ENCODE measurements at regions not wholly inside any gene's neighbourhood (a gene's known extent, or its start where the extent isn't known, plus 50 kb on each side); places are given as distances from the start of the nearest gene placed in this dataset.

GRCh38 chr15:96029172-96029571, 301.3 kb upstream of the NR2F2 start:
- intact Hi-C loops (cut with DNase I): no loop called here
- H3K36me3 ChIP-seq (replicated peaks in 1 of 2): no peaks in the 10 kb centered on the region
- H3K4me3 ChIP-seq: no peak overlapping the region
- no peak overlapping the region for H3K27ac ChIP-seq
- H3K9me3 ChIP-seq (replicated peaks in 1 of 3): no peaks in the 10 kb centered on the region
- H3K4me1 ChIP-seq (replicated peaks in 1 of 2): no peaks in the 10 kb centered on the region
- H3K27me3 ChIP-seq: no peaks in the 10 kb centered on the region
- TF ChIP-seq POLR2A (IDR thresholded peaks at IDR 0.05): no peak
- TF ChIP-seq, protein P1, sequence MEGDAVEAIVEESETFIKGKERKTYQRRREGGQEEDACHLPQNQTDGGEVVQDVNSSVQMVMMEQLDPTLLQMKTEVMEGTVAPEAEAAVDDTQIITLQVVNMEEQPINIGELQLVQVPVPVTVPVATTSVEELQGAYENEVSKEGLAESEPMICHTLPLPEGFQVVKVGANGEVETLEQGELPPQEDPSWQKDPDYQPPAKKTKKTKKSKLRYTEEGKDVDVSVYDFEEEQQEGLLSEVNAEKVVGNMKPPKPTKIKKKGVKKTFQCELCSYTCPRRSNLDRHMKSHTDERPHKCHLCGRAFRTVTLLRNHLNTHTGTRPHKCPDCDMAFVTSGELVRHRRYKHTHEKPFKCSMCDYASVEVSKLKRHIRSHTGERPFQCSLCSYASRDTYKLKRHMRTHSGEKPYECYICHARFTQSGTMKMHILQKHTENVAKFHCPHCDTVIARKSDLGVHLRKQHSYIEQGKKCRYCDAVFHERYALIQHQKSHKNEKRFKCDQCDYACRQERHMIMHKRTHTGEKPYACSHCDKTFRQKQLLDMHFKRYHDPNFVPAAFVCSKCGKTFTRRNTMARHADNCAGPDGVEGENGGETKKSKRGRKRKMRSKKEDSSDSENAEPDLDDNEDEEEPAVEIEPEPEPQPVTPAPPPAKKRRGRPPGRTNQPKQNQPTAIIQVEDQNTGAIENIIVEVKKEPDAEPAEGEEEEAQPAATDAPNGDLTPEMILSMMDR (IDR thresholded peaks at IDR 0.05): no peak
- DNase-seq: no peak

- Histone ChIP-seq H3K4me3 (no peak overlapping the region), H3K27ac (no peak overlapping the region), H3K9me3 (replicated peaks in 1 of 3) (no peaks in the 10 kb centered on the region), H3K36me3 (replicated peaks in 1 of 2) (no peaks in the 10 kb centered on the region), H3K27me3 (no peaks in the 10 kb centered on the region), H3K4me1 (replicated peaks in 1 of 2) (no peaks in the 10 kb centered on the region)
- intact Hi-C loops (cut with DNase I): no loop called here
- WGBS, 4 donors: 76 to 88% (median 77%) methylated on average over 5 of the region's 5 CpGs
- TF ChIP-seq, protein P1 (IDR thresholded peaks at IDR 0.05): no peak
- no peak for TF ChIP-seq POLR2A (IDR thresholded peaks at IDR 0.05)
- no peak for DNase-seq
Observed at GRCh38 chr15:96031426-96032110, 298.9 kb upstream of the NR2F2 start.

- 66 to 81% (median 76%) methylated on average over 4 of the region's 4 CpGs for WGBS, 4 donors
- no peak for DNase-seq
- Histone ChIP-seq H3K36me3 (replicated peaks in 1 of 2) (no peaks in the 10 kb centered on the region), H3K27ac (no peak overlapping the region), H3K4me1 (replicated peaks in 1 of 2) (no peaks in the 10 kb centered on the region), H3K9me3 (replicated peaks in 1 of 3) (no peaks in the 10 kb centered on the region), H3K4me3 (no peak overlapping the region), H3K27me3 (peaks cover 6% of the 10 kb centered on the region)
- intact Hi-C loops (cut with DNase I): no loop called here
- TF ChIP-seq POLR2A (IDR thresholded peaks at IDR 0.05): no peak
- TF ChIP-seq, protein P1 (IDR thresholded peaks at IDR 0.05): no peak
Observed at GRCh38 chr15:96035091-96035490, 295.4 kb upstream of the NR2F2 start.

DNA sequence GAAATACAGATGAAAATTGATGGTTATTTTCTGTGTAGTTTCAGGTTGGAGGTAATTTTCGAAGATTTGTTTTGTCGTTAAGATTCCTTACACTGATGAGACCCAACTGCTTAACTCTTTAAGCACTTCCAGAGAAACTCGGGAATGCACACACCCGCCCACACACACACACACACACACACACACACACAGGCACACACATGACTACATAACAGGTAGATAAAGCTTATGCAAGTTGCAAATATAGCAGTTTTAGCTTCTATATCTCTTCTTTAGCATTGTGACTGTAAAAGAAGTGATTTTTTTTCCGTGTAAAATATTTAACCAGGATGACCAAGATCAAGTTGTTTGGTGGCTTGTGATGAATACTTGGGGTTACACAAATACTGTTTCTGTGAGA, 294.9 kb upstream of the NR2F2 start:
- peaks cover 8% of the 10 kb centered on the region for H3K27me3 ChIP-seq
- no peaks in the 10 kb centered on the region for H3K4me1 ChIP-seq (replicated peaks in 1 of 2)
- no peak overlapping the region for H3K4me3 ChIP-seq
- TF ChIP-seq, protein P1 (IDR thresholded peaks at IDR 0.05): no peak
- TF ChIP-seq POLR2A (IDR thresholded peaks at IDR 0.05): no peak
- no peaks in the 10 kb centered on the region for H3K36me3 ChIP-seq (replicated peaks in 1 of 2)
- no peak for DNase-seq
- no peak overlapping the region for H3K27ac ChIP-seq
- 71 to 80% (median 76%) methylated on average over 5 of the region's 5 CpGs for whole genome bisulfite sequencing, 4 donors
- H3K9me3 ChIP-seq (replicated peaks in 1 of 3): no peaks in the 10 kb centered on the region
- intact Hi-C loops (cut with DNase I): no loop called here
